ENCODE measurements at regions not wholly inside any gene's neighbourhood (a gene's known extent, or its start where the extent isn't known, plus 50 kb on each side); places are given as distances from the start of the nearest gene placed in this dataset.

DNA sequence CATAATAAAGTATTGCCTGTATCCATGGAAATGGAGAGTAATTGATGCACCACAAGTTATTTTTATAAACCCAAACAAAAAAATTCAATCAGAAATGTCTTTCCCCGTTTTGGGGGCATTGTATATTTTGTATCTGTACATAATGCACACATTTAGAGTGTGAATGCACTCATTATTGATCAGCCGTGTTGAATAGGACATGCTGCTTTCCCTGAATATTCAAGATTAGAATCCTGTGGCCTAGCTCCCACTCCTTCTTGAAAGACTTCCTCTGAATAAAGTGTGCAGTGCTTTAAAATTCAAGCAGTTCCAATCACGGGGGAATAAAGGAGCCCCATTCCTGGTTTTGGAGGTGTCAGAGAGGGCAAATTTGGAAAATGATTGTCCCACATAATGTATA lies 103.8 kb upstream of the TOX3 start (continued):
- TF ChIP-seq, protein P1, sequence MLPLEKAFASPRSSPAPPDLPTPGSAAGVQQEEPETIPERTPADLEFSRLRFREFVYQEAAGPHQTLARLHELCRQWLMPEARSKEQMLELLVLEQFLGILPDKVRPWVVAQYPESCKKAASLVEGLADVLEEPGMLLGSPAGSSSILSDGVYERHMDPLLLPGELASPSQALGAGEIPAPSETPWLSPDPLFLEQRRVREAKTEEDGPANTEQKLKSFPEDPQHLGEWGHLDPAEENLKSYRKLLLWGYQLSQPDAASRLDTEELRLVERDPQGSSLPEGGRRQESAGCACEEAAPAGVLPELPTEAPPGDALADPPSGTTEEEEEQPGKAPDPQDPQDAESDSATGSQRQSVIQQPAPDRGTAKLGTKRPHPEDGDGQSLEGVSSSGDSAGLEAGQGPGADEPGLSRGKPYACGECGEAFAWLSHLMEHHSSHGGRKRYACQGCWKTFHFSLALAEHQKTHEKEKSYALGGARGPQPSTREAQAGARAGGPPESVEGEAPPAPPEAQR (CRISPR knock-in tag; IDR thresholded peaks at IDR 0.05): no peak
- TF ChIP-seq ATF3 (CRISPR knock-in tag; conservative IDR thresholded peaks at IDR 0.05) (no peak), FOXP1 (CRISPR knock-in tag; IDR thresholded peaks at IDR 0.05; ENCODE audit: borderline replicate concordance) (no peak)

DNA sequence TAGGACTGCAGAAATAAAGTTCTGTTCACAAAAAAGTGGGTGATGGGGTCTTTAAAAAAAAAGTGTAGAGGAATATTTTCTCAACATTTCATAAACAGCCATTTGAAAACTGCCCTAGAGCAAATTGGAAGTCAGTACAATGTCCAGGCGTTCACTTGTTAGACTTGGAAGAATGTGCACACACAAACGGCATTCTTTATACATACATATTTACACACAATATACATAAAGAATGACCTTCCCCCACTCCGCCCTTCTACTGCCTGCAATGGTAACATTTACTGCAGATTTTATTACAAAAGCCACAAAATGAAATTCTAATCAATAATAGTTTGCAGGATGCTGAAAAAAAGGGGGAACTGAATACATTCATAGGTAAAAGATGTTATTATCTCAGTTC lies 103.4 kb upstream of the TOX3 start:
- POLR2A ChIA-PET: no interaction called here

DNA sequence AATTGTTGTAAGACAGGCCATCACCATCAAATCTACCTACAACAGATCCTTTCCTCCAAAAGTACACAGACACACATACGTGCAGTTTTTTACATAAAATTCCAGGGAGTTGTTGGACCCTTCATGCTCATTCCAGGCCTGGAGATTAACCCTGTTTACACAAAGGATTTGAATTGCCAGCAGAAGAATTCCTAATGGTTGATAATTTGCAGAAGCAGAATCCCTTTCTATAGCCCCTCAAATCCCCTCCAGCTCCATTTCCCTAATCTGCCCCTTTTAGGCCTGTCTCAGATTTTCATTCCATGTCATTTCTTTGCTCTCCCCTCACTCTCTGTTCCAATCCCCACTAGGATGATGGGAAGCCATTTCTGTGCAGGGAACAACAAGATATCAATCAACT lies 102.9 kb upstream of the TOX3 start:
- DNase-seq (ENCODE audit: low spot score) (no peak), ATAC-seq (no peak)
- no peak for TF ChIP-seq FOXP1 (CRISPR knock-in tag; IDR thresholded peaks at IDR 0.05; ENCODE audit: borderline replicate concordance)
- no peak for TF ChIP-seq PREB (CRISPR knock-in tag; IDR thresholded peaks at IDR 0.05; ENCODE audit: borderline replicate concordance)
- no peak for TF ChIP-seq PRDM15 (CRISPR knock-in tag; IDR thresholded peaks at IDR 0.05)
- TF ChIP-seq, protein P2, sequence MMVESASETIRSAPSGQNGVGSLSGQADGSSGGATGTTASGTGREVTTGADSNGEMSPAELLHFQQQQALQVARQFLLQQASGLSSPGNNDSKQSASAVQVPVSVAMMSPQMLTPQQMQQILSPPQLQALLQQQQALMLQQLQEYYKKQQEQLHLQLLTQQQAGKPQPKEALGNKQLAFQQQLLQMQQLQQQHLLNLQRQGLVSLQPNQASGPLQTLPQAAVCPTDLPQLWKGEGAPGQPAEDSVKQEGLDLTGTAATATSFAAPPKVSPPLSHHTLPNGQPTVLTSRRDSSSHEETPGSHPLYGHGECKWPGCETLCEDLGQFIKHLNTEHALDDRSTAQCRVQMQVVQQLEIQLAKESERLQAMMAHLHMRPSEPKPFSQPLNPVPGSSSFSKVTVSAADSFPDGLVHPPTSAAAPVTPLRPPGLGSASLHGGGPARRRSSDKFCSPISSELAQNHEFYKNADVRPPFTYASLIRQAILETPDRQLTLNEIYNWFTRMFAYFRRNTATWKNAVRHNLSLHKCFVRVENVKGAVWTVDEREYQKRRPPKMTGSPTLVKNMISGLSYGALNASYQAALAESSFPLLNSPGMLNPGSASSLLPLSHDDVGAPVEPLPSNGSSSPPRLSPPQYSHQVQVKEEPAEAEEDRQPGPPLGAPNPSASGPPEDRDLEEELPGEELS (CRISPR knock-in tag; IDR thresholded peaks at IDR 0.05): no peak
- no peak for TF ChIP-seq CREB1 (CRISPR knock-in tag; IDR thresholded peaks at IDR 0.05)
- Mint-ChIP-seq H3K9me3 (peaks cover 6% of the 10 kb centered on the region), H3K4me1 (peaks cover 26% of the 10 kb centered on the region), H3K4me3 (no peak overlapping the region), H3K36me3 (peaks cover 2% of the 10 kb centered on the region; the same call in 1 of the 2 replicates), H3K27ac (no peak overlapping the region), H3K27me3 (ENCODE audit: low read depth) (peaks cover 3% of the 10 kb centered on the region; the same call in 1 of the 2 replicates)
- POLR2A ChIA-PET: no interaction called here
- CTCF ChIA-PET: no interaction called here

More for the DNA sequence above, 103.4 kb upstream of the TOX3 start:
- Mint-ChIP-seq H3K36me3 (peaks cover 2% of the 10 kb centered on the region; the same call in 1 of the 2 replicates), H3K27ac (no peak overlapping the region), H3K9me3 (peaks cover 6% of the 10 kb centered on the region), H3K4me1 (peaks cover 26% of the 10 kb centered on the region), H3K4me3 (no peak overlapping the region), H3K27me3 (ENCODE audit: low read depth) (peaks cover 3% of the 10 kb centered on the region; the same call in 1 of the 2 replicates)
- CTCF ChIA-PET: no interaction called here
- ATAC-seq (no peak), DNase-seq (ENCODE audit: low spot score) (no peak)
- TF ChIP-seq, protein P3, sequence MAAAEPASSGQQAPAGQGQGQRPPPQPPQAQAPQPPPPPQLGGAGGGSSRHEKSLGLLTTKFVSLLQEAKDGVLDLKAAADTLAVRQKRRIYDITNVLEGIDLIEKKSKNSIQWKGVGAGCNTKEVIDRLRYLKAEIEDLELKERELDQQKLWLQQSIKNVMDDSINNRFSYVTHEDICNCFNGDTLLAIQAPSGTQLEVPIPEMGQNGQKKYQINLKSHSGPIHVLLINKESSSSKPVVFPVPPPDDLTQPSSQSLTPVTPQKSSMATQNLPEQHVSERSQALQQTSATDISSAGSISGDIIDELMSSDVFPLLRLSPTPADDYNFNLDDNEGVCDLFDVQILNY (CRISPR knock-in tag; IDR thresholded peaks at IDR 0.05): no peak
- TF ChIP-seq NR1H2 (CRISPR knock-in tag; IDR thresholded peaks at IDR 0.05) (no peak), ZNF317 (CRISPR knock-in tag; IDR thresholded peaks at IDR 0.05; ENCODE audit: borderline replicate concordance, low read depth) (no peak), FOXK1 (CRISPR knock-in tag; IDR thresholded peaks at IDR 0.05) (no peak), E2F1 (CRISPR knock-in tag; IDR thresholded peaks at IDR 0.05) (no peak), AFF4 (CRISPR knock-in tag; IDR thresholded peaks at IDR 0.05; ENCODE audit: borderline replicate concordance) (no peak), SMAD4 (CRISPR knock-in tag; IDR thresholded peaks at IDR 0.05) (no peak), ZNF416 (CRISPR knock-in tag; IDR thresholded peaks at IDR 0.05) (no peak)

Data from WTC11 (cell line).